PC-3 (cell line): ENCODE measurements at regions not wholly inside any gene's neighbourhood (a gene's known extent, or its start where the extent isn't known, plus 50 kb on each side); places are given as distances from the start of the nearest gene placed in this dataset.

Experiments used
- CTCF ChIP-seq: fragments of 300-600 bp; sonication (generic); conservative IDR thresholded peaks from 2 replicates; pipeline ENCODE4 v1.5.1; 2017; ENCODE audit warnings: antibody characterized with exemption, low read depth, mild to moderate bottlenecking, low read length
- EZH2 ChIP-seq: fragments of 300-600 bp; sonication (generic); IDR thresholded peaks from one replicate; pipeline ENCODE4 v1.6.1; 2017; ENCODE audit warnings: antibody characterized with exemption, mild to moderate bottlenecking, low read length; ENCODE audit not compliant: unreplicated experiment
- EZH2phosphoT487 ChIP-seq: fragments of 300-600 bp; sonication (generic); IDR thresholded peaks from 2 replicates; pipeline ENCODE4 v1.6.1; 2018; ENCODE audit warnings: mild to moderate bottlenecking, antibody characterized with exemption, low read length, borderline replicate concordance

GRCh38 chr14:84976805-84977204 is 553.1 kb upstream of the FLRT2 start:
- TF ChIP-seq EZH2: no peak
- no peak for TF ChIP-seq EZH2phosphoT487
- no peak for TF ChIP-seq CTCF
